T-cell (primary cell): ENCODE measurements at regions not wholly inside any gene's neighbourhood (a gene's known extent, or its start where the extent isn't known, plus 50 kb on each side); places are given as distances from the start of the nearest gene placed in this dataset.

Experiments
- ATAC-seq, 4 experiments: fragments of 200-7000 bp in 3 of 4; fragments of 150-1000 bp in 1 of 4; cut with Tn5 transposase; replicated peaks in 1 of 4; 1 replicate in 3 of 4; 2 replicates in 1 of 4; pipeline ENCODE4 v1.10.0; 2021; ENCODE audit warnings: moderate library complexity in 3 of 4, mild to moderate bottlenecking in 2 of 4, moderate number of reproducible peaks in 1 of 4
- CTCF ChIA-PET, 2 donors: fragments of 300-600 bp; sonication (Branson Sonifier 250); formaldehyde crosslinking; loops; one replicate each; lab custom pipeline; 2022; ENCODE audit warnings: antibody characterized with exemption in 2 of 2; lab: Charles Lee
- POLR2A ChIA-PET, 2 donors: fragments of 300-600 bp; sonication (Branson Sonifier 250); formaldehyde crosslinking; loops; one replicate each; lab custom pipeline; 2022; ENCODE audit warnings: antibody characterized with exemption in 2 of 2; lab: Charles Lee
- DNase-seq, 35 experiments: peaks; one replicate each; pipeline versions ENCODE4 v3.0.0 to v3.0.0-alpha.2; 2013 to 2023
- H3K27ac ChIP-seq: one replicate; pipeline ENCODE4 v1.5.1; 2013; ENCODE audit warnings: low read length
- H3K27me3 ChIP-seq, 2 experiments: replicated peaks in 1 of 2; 1 replicate in 1 of 2; 2 replicates in 1 of 2; pipeline versions ENCODE4 v1.6.1 to v1.7.0; 2013; ENCODE audit warnings: low read length in 1 of 2, mixed read lengths in 1 of 2; ENCODE audit not compliant: control insufficient read depth in 2 of 2, insufficient read depth in 2 of 2; ENCODE audit errors: extremely low read depth in 1 of 2
- H3K36me3 ChIP-seq, 2 donors: 1 replicate in 1 of 2; 2 replicates in 1 of 2; pipeline versions ENCODE4 v1.6.1 to v1.7.0; 2013; ENCODE audit warnings: low read length in 1 of 2; ENCODE audit not compliant: control insufficient read depth in 2 of 2, insufficient read depth in 1 of 2; ENCODE audit errors: extremely low read depth in 1 of 2
- H3K4me1 ChIP-seq, 2 experiments: 1 replicate in 1 of 2; 2 replicates in 1 of 2; pipeline versions ENCODE4 v1.6.1 to v1.7.0; 2013; ENCODE audit warnings: low read length in 2 of 2, mixed read lengths in 1 of 2; ENCODE audit not compliant: insufficient read depth in 2 of 2, control insufficient read depth in 1 of 2; ENCODE audit errors: extremely low read depth in 1 of 2
- H3K4me3 ChIP-seq, 2 donors: 1 replicate in 1 of 2; 2 replicates in 1 of 2; pipeline versions ENCODE4 v1.5.1 to v1.7.0; 2013; ENCODE audit warnings: mild to moderate bottlenecking in 2 of 2, low read length in 1 of 2, moderate library complexity in 1 of 2; ENCODE audit not compliant: control insufficient read depth in 1 of 2; ENCODE audit errors: extremely low read depth in 1 of 2
- H3K9me3 ChIP-seq: 2 replicates; pipeline ENCODE4 v1.7.0; 2013
- H3K27ac Mint-ChIP-seq, 2 donors: one replicate each; pipeline ENCODE4 v1.8.0; 2020 to 2021; ENCODE audit warnings: mild to moderate bottlenecking in 2 of 2, mixed read lengths in 2 of 2
- H3K27me3 Mint-ChIP-seq, 2 donors: one replicate each; pipeline ENCODE4 v1.8.0; 2021 to 2022; ENCODE audit warnings: mixed read lengths in 2 of 2
- H3K36me3 Mint-ChIP-seq: one replicate; pipeline ENCODE4 v1.8.0; 2021; ENCODE audit warnings: mixed read lengths
- H3K4me1 Mint-ChIP-seq, 3 donors: one replicate each; pipeline ENCODE4 v1.8.0; 2020 to 2022; ENCODE audit warnings: mixed read lengths in 3 of 3, mild to moderate bottlenecking in 1 of 3
- H3K4me3 Mint-ChIP-seq, 3 donors: one replicate each; pipeline ENCODE4 v1.8.0; 2020 to 2022; ENCODE audit warnings: mild to moderate bottlenecking in 3 of 3, mixed read lengths in 3 of 3, moderate library complexity in 3 of 3
- H3K9me3 Mint-ChIP-seq, 3 donors: one replicate each; pipeline ENCODE4 v1.8.0; 2020 to 2022; ENCODE audit warnings: mixed read lengths in 3 of 3
- WGBS: methylation state at CpG from one replicate; pipeline ENCODE4 v1.1.5; 2013; ENCODE audit warnings: missing lambda C conversion rate; ENCODE audit not compliant: insufficient coverage; 5-methylcytosine and 5-hydroxymethylcytosine counted together

GRCh38 chr4:98210281-98210680 lies 50.9 kb upstream of the RAP1GDS1 start:
- H3K36me3 ChIP-seq = no peaks in the 10 kb centered on the region
- CTCF ChIA-PET = no interaction called here
- no CpG with 5 or more reads among the region's 1 CpG for WGBS
- no peak for DNase-seq
- POLR2A ChIA-PET = interaction anchor here (0.6 kb wide), 2 partner anchors 17 to 1675 kb away, joined by 3 read pairs; no protein-coding TSS in a partner anchor
- Mint-ChIP-seq H3K27me3 (no peaks in the 10 kb centered on the region), H3K9me3 (no peaks in the 10 kb centered on the region), H3K4me3 (no peak overlapping the region), H3K4me1 (peaks cover 0 to 5% (median 0%) of the 10 kb centered on the region in 3 donors), H3K36me3 (no peaks in the 10 kb centered on the region), H3K27ac (no peak overlapping the region)
- H3K4me3 ChIP-seq = no peak overlapping the region
- no peak overlapping the region for H3K27ac ChIP-seq
- ATAC-seq = no peak
- H3K9me3 ChIP-seq = no peaks in the 10 kb centered on the region
- no peaks in the 10 kb centered on the region for H3K4me1 ChIP-seq
- no peaks in the 10 kb centered on the region for H3K27me3 ChIP-seq

- Histone ChIP-seq H3K27ac (no peak overlapping the region), H3K27me3 (no peaks in the 10 kb centered on the region), H3K9me3 (no peaks in the 10 kb centered on the region), H3K4me3 (no peak overlapping the region), H3K4me1 (peaks cover 0 to 3% of the 10 kb centered on the region in 2 experiments), H3K36me3 (no peaks in the 10 kb centered on the region)
- no peaks in the 10 kb centered on the region for H3K27me3 Mint-ChIP-seq
- H3K4me3 Mint-ChIP-seq = no peak overlapping the region
- ChIA-PET POLR2A (no interaction called here), CTCF (no interaction called here)
- WGBS = no CpG with 5 or more reads among the region's 1 CpG
- no peak for ATAC-seq
- H3K36me3 Mint-ChIP-seq = no peaks in the 10 kb centered on the region
- no peak overlapping the region for H3K27ac Mint-ChIP-seq
- DNase-seq = no peak
- H3K9me3 Mint-ChIP-seq = no peaks in the 10 kb centered on the region
- peaks cover 0 to 5% (median 3%) of the 10 kb centered on the region in 3 donors for H3K4me1 Mint-ChIP-seq
Observed at GRCh38 chr4:98209111-98209510, 52.1 kb upstream of the RAP1GDS1 start.

- POLR2A ChIA-PET = interaction anchor here in 1 of 2 donors (0.7 kb wide), 1 partner anchor 248 kb away, joined by 10 read pairs; no protein-coding TSS in a partner anchor
- H3K27ac Mint-ChIP-seq = peak overlapping the region in 1 of 2 donors; percentile 91
- no peaks in the 10 kb centered on the region for H3K9me3 ChIP-seq
- DNase-seq (no peak), ATAC-seq (peak in 1 of 4 experiments; percentile 70)
- H3K27ac ChIP-seq = no peak overlapping the region
- H3K27me3 ChIP-seq = no peaks in the 10 kb centered on the region
- H3K36me3 ChIP-seq = no peaks in the 10 kb centered on the region
- CTCF ChIA-PET = no interaction called here
- peak overlapping the region; percentile 42 to 55 (median 51) for H3K4me3 Mint-ChIP-seq
- peaks cover 4 to 13% (median 4%) of the 10 kb centered on the region in 3 donors for H3K9me3 Mint-ChIP-seq
- no peaks in the 10 kb centered on the region for H3K36me3 Mint-ChIP-seq
- no CpG with 5 or more reads among the region's 3 CpGs for WGBS
- no peak overlapping the region for H3K4me3 ChIP-seq
- H3K4me1 ChIP-seq = peaks cover 0 to 9% of the 10 kb centered on the region in 2 experiments
- H3K4me1 Mint-ChIP-seq = peaks cover 10 to 18% (median 15%) of the 10 kb centered on the region in 3 donors
- H3K27me3 Mint-ChIP-seq = no peaks in the 10 kb centered on the region
Observed at GRCh38 chr4:98204236-98204553, 57.0 kb upstream of the RAP1GDS1 start.

- DNase-seq (peak in 1 of 35 experiments; percentile 0), ATAC-seq (peak in 2 of 4 experiments; percentile 54 to 81)
- ChIA-PET POLR2A (interaction anchor here (0.5 to 0.6 kb wide), 2 partner anchors 362 to 485 kb away, joined by 3 read pairs; no protein-coding TSS in a partner anchor), CTCF (no interaction called here)
- Histone ChIP-seq H3K36me3 (no peaks in the 10 kb centered on the region), H3K4me3 (no peak overlapping the region), H3K27ac (no peak overlapping the region), H3K27me3 (no peaks in the 10 kb centered on the region), H3K9me3 (no peaks in the 10 kb centered on the region), H3K4me1 (peaks cover 0 to 9% of the 10 kb centered on the region in 2 experiments)
- Mint-ChIP-seq H3K27ac (peak overlapping the region; percentile 10 to 91), H3K4me1 (peaks cover 10 to 18% (median 15%) of the 10 kb centered on the region in 3 donors), H3K27me3 (no peaks in the 10 kb centered on the region), H3K4me3 (peak overlapping the region; percentile 42 to 55 (median 51)), H3K36me3 (no peaks in the 10 kb centered on the region), H3K9me3 (peaks cover 4 to 14% (median 4%) of the 10 kb centered on the region in 3 donors)
- WGBS = 54% methylated on average over 3 of the region's 8 CpGs
Observed at GRCh38 chr4:98203332-98204235, 57.6 kb upstream of the RAP1GDS1 start.

GRCh38 chr4:98202907-98203306 lies 58.3 kb upstream of the RAP1GDS1 start:
- no peaks in the 10 kb centered on the region for H3K27me3 ChIP-seq
- Mint-ChIP-seq H3K4me3 (peak overlapping the region in 2 of 3 donors; percentile 51 to 55), H3K9me3 (peaks cover 9 to 20% (median 9%) of the 10 kb centered on the region in 3 donors), H3K36me3 (no peaks in the 10 kb centered on the region), H3K27ac (peak overlapping the region in 1 of 2 donors; percentile 91), H3K27me3 (no peaks in the 10 kb centered on the region), H3K4me1 (peaks cover 10 to 18% (median 15%) of the 10 kb centered on the region in 3 donors)
- H3K9me3 ChIP-seq = no peaks in the 10 kb centered on the region
- no peak overlapping the region for H3K4me3 ChIP-seq
- DNase-seq (no peak), ATAC-seq (no peak)
- H3K36me3 ChIP-seq = no peaks in the 10 kb centered on the region
- ChIA-PET CTCF (no interaction called here), POLR2A (no interaction called here)
- H3K4me1 ChIP-seq = peaks cover 0 to 9% of the 10 kb centered on the region in 2 experiments
- H3K27ac ChIP-seq = no peak overlapping the region
- WGBS = no CpG with 5 or more reads among the region's 1 CpG

GRCh38 chr4:98199247-98199646 lies 56.0 kb upstream of the STPG2 start:
- H3K4me1 ChIP-seq = peaks cover 0 to 7% of the 10 kb centered on the region in 2 experiments
- Mint-ChIP-seq H3K4me3 (no peak overlapping the region), H3K36me3 (peaks cover 4% of the 10 kb centered on the region), H3K27me3 (peaks cover 0 to 4% of the 10 kb centered on the region in 2 donors), H3K9me3 (peaks cover 16 to 43% (median 22%) of the 10 kb centered on the region in 3 donors), H3K4me1 (peaks cover 10 to 15% (median 13%) of the 10 kb centered on the region in 3 donors), H3K27ac (no peak overlapping the region)
- no peaks in the 10 kb centered on the region for H3K36me3 ChIP-seq
- 94% methylated on average over 4 of the region's 4 CpGs for WGBS
- ATAC-seq = no peak
- no peak for DNase-seq
- no peaks in the 10 kb centered on the region for H3K27me3 ChIP-seq
- no peak overlapping the region for H3K4me3 ChIP-seq
- H3K27ac ChIP-seq = no peak overlapping the region
- ChIA-PET POLR2A (no interaction called here), CTCF (no interaction called here)
- H3K9me3 ChIP-seq = peaks cover 1% of the 10 kb centered on the region
